ENCODE measurements at regions not wholly inside any gene's neighbourhood (a gene's known extent, or its start where the extent isn't known, plus 50 kb on each side); places are given as distances from the start of the nearest gene placed in this dataset.

GRCh38 chr20:48102931-48103660, 317.8 kb upstream of the SULF2 start:
- Histone ChIP-seq H3K9me3 (ENCODE audit: insufficient read depth, low read depth, low read length) (peaks cover 8% of the 10 kb centered on the region; the same call in 1 of the 2 replicates), H3K4me3 (ENCODE audit: low read length) (no peak overlapping the region), H3K27ac (ENCODE audit: low read depth, low read length) (no peak overlapping the region), H3K36me3 (ENCODE audit: insufficient read depth, low read length) (no peaks in the 10 kb centered on the region), H3K27me3 (ENCODE audit: insufficient read depth, low read length) (no peaks in the 10 kb centered on the region; the same call in 1 of the 2 replicates), H3K9ac (ENCODE audit: low read depth, low read length) (no peak overlapping the region), H3K4me1 (ENCODE audit: insufficient read depth, low read length) (no peaks in the 10 kb centered on the region)
- WGBS = 97% methylated on average over 10 of the region's 11 CpGs

- peaks cover 8% of the 10 kb centered on the region; the same call in 1 of the 2 replicates for H3K9me3 ChIP-seq (ENCODE audit: insufficient read depth, low read depth, low read length)
- no peak overlapping the region for H3K27ac ChIP-seq (ENCODE audit: low read depth, low read length)
- H3K4me3 ChIP-seq (ENCODE audit: low read length) = no peak overlapping the region
- H3K36me3 ChIP-seq (ENCODE audit: insufficient read depth, low read length) = no peaks in the 10 kb centered on the region
- 96% methylated on average over 11 of the region's 11 CpGs for WGBS
- no peaks in the 10 kb centered on the region; the same call in 1 of the 2 replicates for H3K27me3 ChIP-seq (ENCODE audit: insufficient read depth, low read length)
- H3K4me1 ChIP-seq (ENCODE audit: insufficient read depth, low read length) = no peaks in the 10 kb centered on the region
- no peak overlapping the region for H3K9ac ChIP-seq (ENCODE audit: low read depth, low read length)
These were observed 317.0 kb upstream of the SULF2 start for GRCh38 chr20:48102076-48102787.

- Histone ChIP-seq H3K27me3 (ENCODE audit: insufficient read depth, low read length) (no peaks in the 10 kb centered on the region), H3K27ac (ENCODE audit: low read depth, low read length) (no peak overlapping the region), H3K4me1 (ENCODE audit: insufficient read depth, low read length) (no peaks in the 10 kb centered on the region), H3K4me3 (ENCODE audit: low read length) (no peak overlapping the region), H3K36me3 (ENCODE audit: insufficient read depth, low read length) (no peaks in the 10 kb centered on the region), H3K9me3 (ENCODE audit: insufficient read depth, low read depth, low read length) (no peaks in the 10 kb centered on the region), H3K9ac (ENCODE audit: low read depth, low read length) (no peak overlapping the region)
- WGBS = 94% methylated on average over 3 of the region's 3 CpGs
These were observed 315.2 kb upstream of the SULF2 start for GRCh38 chr20:48100483-48100882.

GRCh38 chr20:48098866-48099265, 313.6 kb upstream of the SULF2 start:
- H3K4me1 ChIP-seq (ENCODE audit: insufficient read depth, low read length) = no peaks in the 10 kb centered on the region
- no peak overlapping the region for H3K9ac ChIP-seq (ENCODE audit: low read depth, low read length)
- H3K9me3 ChIP-seq (ENCODE audit: insufficient read depth, low read depth, low read length) = no peaks in the 10 kb centered on the region
- no peak overlapping the region for H3K4me3 ChIP-seq (ENCODE audit: low read length)
- no peaks in the 10 kb centered on the region for H3K36me3 ChIP-seq (ENCODE audit: insufficient read depth, low read length)
- no peak overlapping the region for H3K27ac ChIP-seq (ENCODE audit: low read depth, low read length)
- 91% methylated on average over 4 of the region's 4 CpGs for WGBS
- no peaks in the 10 kb centered on the region for H3K27me3 ChIP-seq (ENCODE audit: insufficient read depth, low read length)

- Histone ChIP-seq H3K4me3 (ENCODE audit: low read length) (no peak overlapping the region), H3K9ac (ENCODE audit: low read depth, low read length) (no peak overlapping the region), H3K4me1 (ENCODE audit: insufficient read depth, low read length) (no peaks in the 10 kb centered on the region), H3K27me3 (ENCODE audit: insufficient read depth, low read length) (no peaks in the 10 kb centered on the region), H3K9me3 (ENCODE audit: insufficient read depth, low read depth, low read length) (no peaks in the 10 kb centered on the region), H3K36me3 (ENCODE audit: insufficient read depth, low read length) (no peaks in the 10 kb centered on the region), H3K27ac (ENCODE audit: low read depth, low read length) (no peak overlapping the region)
- WGBS = 94% methylated on average over 2 of the region's 2 CpGs
These were observed 312.8 kb upstream of the SULF2 start for GRCh38 chr20:48098099-48098498.

GRCh38 chr20:48096957-48097890, 311.9 kb upstream of the SULF2 start:
- Histone ChIP-seq H3K4me3 (ENCODE audit: low read length) (no peak overlapping the region), H3K9me3 (ENCODE audit: insufficient read depth, low read depth, low read length) (no peaks in the 10 kb centered on the region), H3K4me1 (ENCODE audit: insufficient read depth, low read length) (no peaks in the 10 kb centered on the region), H3K9ac (ENCODE audit: low read depth, low read length) (no peak overlapping the region), H3K27ac (ENCODE audit: low read depth, low read length) (no peak overlapping the region), H3K27me3 (ENCODE audit: insufficient read depth, low read length) (no peaks in the 10 kb centered on the region), H3K36me3 (ENCODE audit: insufficient read depth, low read length) (no peaks in the 10 kb centered on the region)
- 97% methylated on average over 10 of the region's 10 CpGs for WGBS

GRCh38 chr20:48096212-48096875, 311.1 kb upstream of the SULF2 start:
- H3K4me1 ChIP-seq (ENCODE audit: insufficient read depth, low read length) = no peaks in the 10 kb centered on the region
- H3K9me3 ChIP-seq (ENCODE audit: insufficient read depth, low read depth, low read length) = no peaks in the 10 kb centered on the region
- H3K9ac ChIP-seq (ENCODE audit: low read depth, low read length) = no peak overlapping the region
- H3K4me3 ChIP-seq (ENCODE audit: low read length) = no peak overlapping the region
- no peaks in the 10 kb centered on the region for H3K36me3 ChIP-seq (ENCODE audit: insufficient read depth, low read length)
- 92% methylated on average over 12 of the region's 12 CpGs for WGBS
- H3K27ac ChIP-seq (ENCODE audit: low read depth, low read length) = no peak overlapping the region
- no peaks in the 10 kb centered on the region for H3K27me3 ChIP-seq (ENCODE audit: insufficient read depth, low read length)

GRCh38 chr20:48094944-48095343, 309.7 kb upstream of the SULF2 start:
- Histone ChIP-seq H3K27ac (ENCODE audit: low read depth, low read length) (no peak overlapping the region), H3K9ac (ENCODE audit: low read depth, low read length) (no peak overlapping the region), H3K9me3 (ENCODE audit: insufficient read depth, low read depth, low read length) (no peaks in the 10 kb centered on the region), H3K4me1 (ENCODE audit: insufficient read depth, low read length) (no peaks in the 10 kb centered on the region), H3K4me3 (ENCODE audit: low read length) (no peak overlapping the region), H3K27me3 (ENCODE audit: insufficient read depth, low read length) (no peaks in the 10 kb centered on the region), H3K36me3 (ENCODE audit: insufficient read depth, low read length) (no peaks in the 10 kb centered on the region)
- WGBS = 95% methylated on average over 7 of the region's 7 CpGs

- H3K4me1 ChIP-seq (ENCODE audit: insufficient read depth, low read length) = no peaks in the 10 kb centered on the region
- H3K4me3 ChIP-seq (ENCODE audit: low read length) = no peak overlapping the region
- WGBS = 95% methylated on average over 5 of the region's 5 CpGs
- H3K27ac ChIP-seq (ENCODE audit: low read depth, low read length) = no peak overlapping the region
- no peak overlapping the region for H3K9ac ChIP-seq (ENCODE audit: low read depth, low read length)
- no peaks in the 10 kb centered on the region for H3K9me3 ChIP-seq (ENCODE audit: insufficient read depth, low read depth, low read length)
- H3K27me3 ChIP-seq (ENCODE audit: insufficient read depth, low read length) = no peaks in the 10 kb centered on the region
- H3K36me3 ChIP-seq (ENCODE audit: insufficient read depth, low read length) = no peaks in the 10 kb centered on the region
These were observed 309.0 kb upstream of the SULF2 start for GRCh38 chr20:48094196-48094749.

GRCh38 chr20:48092596-48093280, 307.5 kb upstream of the SULF2 start:
- Histone ChIP-seq H3K27ac (ENCODE audit: low read depth, low read length) (no peak overlapping the region), H3K36me3 (ENCODE audit: insufficient read depth, low read length) (no peaks in the 10 kb centered on the region)
- WGBS = 96% methylated on average over 12 of the region's 12 CpGs

More at GRCh38 chr20:48092596-48093280, 307.5 kb upstream of the SULF2 start:
- no peak overlapping the region for H3K9ac ChIP-seq (ENCODE audit: low read depth, low read length)
- H3K4me1 ChIP-seq (ENCODE audit: insufficient read depth, low read length) = no peaks in the 10 kb centered on the region
- no peaks in the 10 kb centered on the region for H3K9me3 ChIP-seq (ENCODE audit: insufficient read depth, low read depth, low read length)
- H3K4me3 ChIP-seq (ENCODE audit: low read length) = no peak overlapping the region
- H3K27me3 ChIP-seq (ENCODE audit: insufficient read depth, low read length) = no peaks in the 10 kb centered on the region
